AG04450 (cell line): ENCODE measurements at regions not wholly inside any gene's neighbourhood (a gene's known extent, or its start where the extent isn't known, plus 50 kb on each side); places are given as distances from the start of the nearest gene placed in this dataset.

Experiments
- CTCF ChIA-PET: fragments of 300-600, 350-600 bp; formaldehyde crosslinking; extraction: SDS; loops from one replicate; lab custom pipeline; 2022; ENCODE audit warnings: antibody characterized with exemption, inconsistent platforms; lab: Charles Lee
- POLR2A ChIA-PET: fragments of 350-600 bp; formaldehyde crosslinking; extraction: SDS; loops from one replicate; lab custom pipeline; 2021; ENCODE audit warnings: antibody characterized with exemption, inconsistent platforms; lab: Yijun Ruan, JAX
- DNase-seq: peaks from one replicate; pipeline ENCODE4 v3.0.0-alpha.2; 2011; ENCODE audit warnings: low read depth, low spot score
- H3K27ac ChIP-seq: one replicate; pipeline ENCODE4 v1.5.1; 2012; ENCODE audit warnings: low read depth, low read length, control low read depth
- H3K27me3 ChIP-seq: one replicate; pipeline ENCODE4 v1.6.0; 2012; ENCODE audit warnings: low read length; ENCODE audit not compliant: control insufficient read depth, insufficient read depth
- H3K4me3 ChIP-seq: 2 replicates; pipeline ENCODE4 v1.5.1; 2011; ENCODE audit warnings: mild to moderate bottlenecking, low read depth, low read length, control low read depth
- H3K9me3 ChIP-seq: 2 replicates; pipeline ENCODE4 v1.5.1; 2012; ENCODE audit warnings: low read length; ENCODE audit not compliant: control insufficient read depth, insufficient read depth
- TF ChIP-seq, protein P1 (sequence below): IDR thresholded peaks from 2 replicates; pipeline ENCODE4 v1.5.1; 2011; ENCODE audit warnings: low read depth, low read length, control low read depth, inconsistent platforms

- DNase-seq, result no peak
- TF ChIP-seq, protein P1, sequence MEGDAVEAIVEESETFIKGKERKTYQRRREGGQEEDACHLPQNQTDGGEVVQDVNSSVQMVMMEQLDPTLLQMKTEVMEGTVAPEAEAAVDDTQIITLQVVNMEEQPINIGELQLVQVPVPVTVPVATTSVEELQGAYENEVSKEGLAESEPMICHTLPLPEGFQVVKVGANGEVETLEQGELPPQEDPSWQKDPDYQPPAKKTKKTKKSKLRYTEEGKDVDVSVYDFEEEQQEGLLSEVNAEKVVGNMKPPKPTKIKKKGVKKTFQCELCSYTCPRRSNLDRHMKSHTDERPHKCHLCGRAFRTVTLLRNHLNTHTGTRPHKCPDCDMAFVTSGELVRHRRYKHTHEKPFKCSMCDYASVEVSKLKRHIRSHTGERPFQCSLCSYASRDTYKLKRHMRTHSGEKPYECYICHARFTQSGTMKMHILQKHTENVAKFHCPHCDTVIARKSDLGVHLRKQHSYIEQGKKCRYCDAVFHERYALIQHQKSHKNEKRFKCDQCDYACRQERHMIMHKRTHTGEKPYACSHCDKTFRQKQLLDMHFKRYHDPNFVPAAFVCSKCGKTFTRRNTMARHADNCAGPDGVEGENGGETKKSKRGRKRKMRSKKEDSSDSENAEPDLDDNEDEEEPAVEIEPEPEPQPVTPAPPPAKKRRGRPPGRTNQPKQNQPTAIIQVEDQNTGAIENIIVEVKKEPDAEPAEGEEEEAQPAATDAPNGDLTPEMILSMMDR, result no peak
- POLR2A ChIA-PET, result no interaction called here
- CTCF ChIA-PET, result interaction anchor here (0.8 kb wide), 1 partner anchor 1198 kb away, joined by 3 read pairs; no protein-coding TSS in a partner anchor
- Histone ChIP-seq H3K27ac (no peak overlapping the region), H3K4me3 (no peak overlapping the region), H3K9me3 (no peaks in the 10 kb centered on the region), H3K27me3 (no peaks in the 10 kb centered on the region)
These were observed 63.2 kb upstream of the RPS23 start for GRCh38 chr5:82341325-82341724.

- ChIA-PET POLR2A (no interaction called here), CTCF (no interaction called here)
- Histone ChIP-seq H3K9me3 (no peaks in the 10 kb centered on the region), H3K27me3 (no peaks in the 10 kb centered on the region), H3K27ac (no peak overlapping the region), H3K4me3 (no peak overlapping the region)
- no peak for DNase-seq
- TF ChIP-seq, protein P1, result no peak
These were observed 62.6 kb upstream of the RPS23 start for GRCh38 chr5:82340799-82341198.

DNA sequence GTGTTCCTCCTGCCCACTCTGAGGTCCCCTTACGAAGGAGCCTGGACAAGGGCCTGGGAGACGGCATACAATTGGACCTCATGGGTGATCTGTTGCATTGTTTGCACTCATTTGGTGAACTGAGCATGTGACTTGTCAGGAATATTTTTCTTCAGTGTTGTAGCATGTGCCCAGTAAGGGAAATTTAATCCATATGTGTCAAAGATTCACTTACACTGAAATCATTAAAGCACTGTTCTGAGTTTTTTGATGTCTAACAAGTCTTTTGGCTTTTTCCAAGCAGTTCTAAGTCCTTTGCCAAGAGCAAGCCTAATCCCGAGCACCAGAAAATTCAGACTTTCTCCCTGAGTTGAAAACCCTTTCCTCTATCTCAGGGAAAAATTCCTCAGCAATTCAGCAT is 61.6 kb upstream of the RPS23 start:
- Histone ChIP-seq H3K9me3 (no peaks in the 10 kb centered on the region), H3K4me3 (no peak overlapping the region), H3K27me3 (no peaks in the 10 kb centered on the region), H3K27ac (no peak overlapping the region)
- POLR2A ChIA-PET, result no interaction called here
- TF ChIP-seq, protein P1, result no peak
- no peak for DNase-seq
- CTCF ChIA-PET, result no interaction called here

DNA sequence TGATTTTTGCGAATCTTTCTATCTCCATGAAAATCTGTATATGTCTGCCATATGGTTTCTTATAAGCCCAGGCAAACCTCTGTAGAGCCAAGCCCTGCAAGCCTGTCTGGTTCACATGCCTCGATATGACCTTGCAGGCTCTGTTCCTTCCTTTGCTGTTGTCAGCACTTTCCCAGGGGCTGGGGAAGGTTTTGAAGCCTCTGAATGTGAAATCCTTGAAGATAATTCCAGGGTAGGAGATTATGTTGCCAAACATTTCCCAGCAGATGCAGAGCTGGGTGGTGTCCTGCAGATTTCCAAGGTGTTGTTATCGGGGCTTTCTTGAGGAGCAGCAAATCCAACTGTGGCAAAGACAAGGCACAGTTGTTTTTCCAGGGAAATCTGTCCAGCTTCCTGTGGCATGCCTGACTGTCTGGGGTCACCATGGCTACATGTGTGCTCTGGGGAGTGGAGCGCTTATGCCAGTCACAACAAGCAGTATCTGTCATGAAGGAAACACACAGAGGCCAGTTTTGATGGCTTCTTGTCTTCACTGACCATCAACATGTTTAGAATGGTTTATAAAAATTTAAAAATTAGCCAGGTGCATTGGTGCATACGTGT is 60.7 kb upstream of the RPS23 start:
- no peak overlapping the region for H3K4me3 ChIP-seq
- CTCF ChIA-PET, result no interaction called here
- H3K27ac ChIP-seq, result no peak overlapping the region
- POLR2A ChIA-PET, result no interaction called here
- DNase-seq, result no peak
- no peaks in the 10 kb centered on the region for H3K9me3 ChIP-seq
- no peaks in the 10 kb centered on the region for H3K27me3 ChIP-seq
- TF ChIP-seq, protein P1, result no peak

DNA sequence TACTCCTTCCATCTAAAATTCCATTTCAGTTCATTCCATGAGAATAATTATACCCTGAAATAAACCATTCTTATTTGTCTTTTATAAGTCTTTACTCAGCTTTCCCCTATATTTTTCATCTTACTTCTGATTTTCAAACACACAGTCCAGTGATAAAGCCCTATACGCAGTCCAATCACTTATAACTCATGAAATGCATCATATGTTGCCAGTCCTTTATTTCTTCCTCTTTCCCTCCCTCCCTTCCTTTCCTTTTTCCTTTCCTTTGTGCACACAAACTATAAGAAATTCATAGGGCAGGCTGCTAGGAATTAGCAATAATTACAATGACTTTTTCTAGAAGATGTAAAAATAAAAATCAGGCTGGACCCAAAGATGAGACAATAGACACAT is 58.8 kb upstream of the RPS23 start:
- Histone ChIP-seq H3K4me3 (no peak overlapping the region), H3K9me3 (no peaks in the 10 kb centered on the region), H3K27ac (no peak overlapping the region), H3K27me3 (no peaks in the 10 kb centered on the region)
- TF ChIP-seq, protein P1, result no peak
- no peak for DNase-seq
- ChIA-PET POLR2A (interaction anchor here (1.3 kb wide), 1 partner anchor 1030 kb away, joined by 4 read pairs; no protein-coding TSS in a partner anchor), CTCF (interaction anchor here (2.1 kb wide), 1 partner anchor 14 kb away, joined by 11 read pairs; no protein-coding TSS in a partner anchor)
